Uterus (tissue), 2 donors: ENCODE measurements at regions not wholly inside any gene's neighbourhood (a gene's known extent, or its start where the extent isn't known, plus 50 kb on each side); places are given as distances from the start of the nearest gene placed in this dataset.

Experiments used
- CTCF ChIP-seq, 4 experiments: fragments of 200-600 bp in 2 of 4; fragments of 450-650 bp in 2 of 4; sonication (generic) in 2 of 4; IDR thresholded peaks; one replicate each; pipeline ENCODE4 v1.5.1; 2016 to 2019; ENCODE audit warnings: antibody characterized with exemption in 4 of 4, mild to moderate bottlenecking in 2 of 4, moderate library complexity in 1 of 4
- POLR2A ChIP-seq, 2 donors: fragments of 450-650 bp; IDR thresholded peaks; one replicate each; pipeline ENCODE4 v1.6.1; 2016; ENCODE audit warnings: antibody characterized with exemption in 2 of 2, mild to moderate bottlenecking in 1 of 2, moderate library complexity in 1 of 2

GRCh38 chr6:14292119-14292518 is 174.5 kb downstream of the CD83 start:
- TF ChIP-seq CTCF (IDR thresholded peaks at IDR 0.05) (no peak), POLR2A (IDR thresholded peaks at IDR 0.05) (no peak)
